Fibroblast of the aortic adventitia (primary cell): ENCODE measurements at regions not wholly inside any gene's neighbourhood (a gene's known extent, or its start where the extent isn't known, plus 50 kb on each side); places are given as distances from the start of the nearest gene placed in this dataset.

ENCODE experiments used
- DNase-seq: peaks from one replicate; pipeline ENCODE4 v3.0.0-alpha.2; 2010; ENCODE audit warnings: low read depth
- H3K4me3 ChIP-seq: 2 replicates; pipeline ENCODE4 v1.5.1; 2011; ENCODE audit warnings: low read depth, mild to moderate bottlenecking, control low read depth, low read length, moderate library complexity
- TF ChIP-seq, protein P1 (sequence below): IDR thresholded peaks from 2 replicates; pipeline ENCODE4 v1.5.1; 2011; ENCODE audit warnings: mild to moderate bottlenecking, low read length, control low read depth, inconsistent platforms; ENCODE audit not compliant: insufficient read depth

DNA sequence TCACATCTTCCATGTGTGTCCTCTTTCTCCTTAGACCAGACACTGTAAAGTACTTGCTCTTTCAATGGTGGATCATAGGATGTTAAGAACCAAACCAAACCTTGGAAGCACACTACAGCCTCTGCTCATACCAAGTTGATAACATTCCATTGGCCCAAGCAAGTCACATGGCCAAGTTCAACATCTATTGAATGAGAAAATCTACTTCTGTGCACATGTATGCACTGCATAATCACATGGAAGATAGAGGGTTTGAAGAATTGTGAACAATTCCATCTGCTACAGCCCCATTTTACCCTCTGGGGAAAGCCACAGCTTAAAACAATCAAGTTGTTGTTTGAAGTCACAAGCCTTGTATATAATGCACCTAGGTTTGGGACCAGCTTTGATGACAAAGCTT, 68.2 kb downstream of the MFAP3 start:
- TF ChIP-seq, protein P1, sequence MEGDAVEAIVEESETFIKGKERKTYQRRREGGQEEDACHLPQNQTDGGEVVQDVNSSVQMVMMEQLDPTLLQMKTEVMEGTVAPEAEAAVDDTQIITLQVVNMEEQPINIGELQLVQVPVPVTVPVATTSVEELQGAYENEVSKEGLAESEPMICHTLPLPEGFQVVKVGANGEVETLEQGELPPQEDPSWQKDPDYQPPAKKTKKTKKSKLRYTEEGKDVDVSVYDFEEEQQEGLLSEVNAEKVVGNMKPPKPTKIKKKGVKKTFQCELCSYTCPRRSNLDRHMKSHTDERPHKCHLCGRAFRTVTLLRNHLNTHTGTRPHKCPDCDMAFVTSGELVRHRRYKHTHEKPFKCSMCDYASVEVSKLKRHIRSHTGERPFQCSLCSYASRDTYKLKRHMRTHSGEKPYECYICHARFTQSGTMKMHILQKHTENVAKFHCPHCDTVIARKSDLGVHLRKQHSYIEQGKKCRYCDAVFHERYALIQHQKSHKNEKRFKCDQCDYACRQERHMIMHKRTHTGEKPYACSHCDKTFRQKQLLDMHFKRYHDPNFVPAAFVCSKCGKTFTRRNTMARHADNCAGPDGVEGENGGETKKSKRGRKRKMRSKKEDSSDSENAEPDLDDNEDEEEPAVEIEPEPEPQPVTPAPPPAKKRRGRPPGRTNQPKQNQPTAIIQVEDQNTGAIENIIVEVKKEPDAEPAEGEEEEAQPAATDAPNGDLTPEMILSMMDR: no peak
- DNase-seq: no peak
- no peak overlapping the region for H3K4me3 ChIP-seq

DNA sequence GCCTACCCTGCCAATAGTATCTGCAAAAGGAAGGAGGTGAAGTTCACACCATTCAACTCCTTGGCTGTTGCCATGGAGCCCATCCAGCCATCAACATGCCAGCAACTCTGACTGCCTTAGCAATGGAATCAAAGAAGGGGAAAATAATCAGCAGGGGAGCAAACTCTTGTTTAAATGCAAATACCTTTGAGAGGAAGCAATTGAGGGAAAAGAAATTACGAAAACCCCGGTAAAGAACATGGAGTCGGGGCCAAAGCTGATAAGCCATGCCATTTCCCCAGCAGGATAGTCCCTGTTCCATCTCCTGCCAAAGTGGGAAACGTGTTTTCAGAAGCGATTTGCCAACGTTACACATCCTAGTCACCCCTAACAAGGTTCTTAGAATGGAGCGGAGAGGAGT, 69.0 kb downstream of the MFAP3 start:
- no peak overlapping the region for H3K4me3 ChIP-seq
- DNase-seq: no peak
- TF ChIP-seq, protein P1: no peak

- TF ChIP-seq, protein P1: no peak
- H3K4me3 ChIP-seq: no peak overlapping the region
- no peak for DNase-seq
Measured at GRCh38 chr5:154109416-154110106, 70.8 kb downstream of the MFAP3 start.

DNA sequence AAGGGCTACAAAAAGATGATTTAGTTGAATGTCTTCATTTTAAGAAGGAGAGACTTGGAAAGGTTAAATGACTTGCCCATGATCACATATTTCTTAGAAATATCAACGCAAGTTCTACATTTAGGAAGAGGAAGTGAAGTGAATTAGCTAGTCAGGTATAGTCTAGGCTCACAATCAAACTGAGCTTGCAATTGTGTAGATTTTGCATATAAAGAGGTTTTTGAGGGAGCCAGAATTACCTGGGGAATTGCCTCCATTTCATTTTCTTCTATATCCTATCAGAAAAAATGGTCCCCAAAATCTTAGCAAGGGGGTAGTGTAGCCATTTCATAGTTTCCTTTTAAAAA, 71.3 kb downstream of the MFAP3 start:
- DNase-seq: no peak
- TF ChIP-seq, protein P1: no peak
- H3K4me3 ChIP-seq: no peak overlapping the region

GRCh38 chr5:154110716-154111115, 71.9 kb downstream of the MFAP3 start:
- DNase-seq: no peak
- TF ChIP-seq, protein P1: no peak
- H3K4me3 ChIP-seq: no peak overlapping the region

DNA sequence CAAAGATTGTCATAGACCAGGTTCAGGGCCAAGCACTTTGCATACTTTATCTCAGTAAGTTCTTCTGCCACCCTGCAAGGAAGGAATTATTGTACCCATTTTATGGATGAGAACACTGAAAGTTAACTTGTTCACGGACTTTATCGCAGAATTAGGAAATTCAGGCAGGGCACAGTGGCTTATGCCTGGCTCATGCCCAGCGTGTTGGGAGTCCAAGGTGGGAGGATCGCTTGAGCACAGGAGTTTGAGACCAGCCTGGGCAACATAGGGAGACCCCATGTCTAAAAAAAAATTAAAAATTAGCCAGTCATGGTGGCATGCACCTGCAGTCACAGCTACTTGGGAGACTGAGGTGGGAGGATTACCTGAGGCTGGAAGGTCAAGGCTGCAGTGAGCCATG, 72.4 kb downstream of the MFAP3 start:
- TF ChIP-seq, protein P1: no peak
- DNase-seq: no peak
- no peak overlapping the region for H3K4me3 ChIP-seq

DNA sequence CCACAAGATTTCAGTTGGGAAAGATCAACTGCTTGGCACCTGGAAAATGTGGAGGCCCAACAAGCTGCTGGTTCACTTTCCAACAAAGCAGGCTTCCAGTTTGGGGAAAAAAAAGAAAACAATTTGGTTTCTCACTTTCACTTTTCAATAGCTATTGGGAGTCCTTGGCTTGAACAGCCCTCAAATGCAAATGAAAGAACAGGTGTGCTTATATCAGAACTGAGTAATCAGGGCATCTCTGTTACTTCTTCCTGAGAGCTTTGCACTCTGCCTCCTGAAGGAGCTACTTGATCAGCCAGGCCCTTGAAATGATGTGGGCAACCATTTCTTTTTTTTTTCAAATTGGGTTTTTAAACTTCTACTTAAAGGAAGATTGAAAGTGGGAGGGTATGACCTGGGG, 73.5 kb downstream of the MFAP3 start:
- DNase-seq: no peak
- no peak overlapping the region for H3K4me3 ChIP-seq

More for the DNA sequence above, 73.5 kb downstream of the MFAP3 start:
- TF ChIP-seq, protein P1: no peak
